NCI-H82 treated with DMSO at 0.1 percent for 48 hours (cell line): ENCODE measurements at regions not wholly inside any gene's neighbourhood (a gene's known extent, or its start where the extent isn't known, plus 50 kb on each side); places are given as distances from the start of the nearest gene placed in this dataset.
"Not testable (repeated sequence)": the region's sequence is repeated elsewhere in the genome, so short reads cannot be mapped to it uniquely, and the experiment has no call there.

Experiments
- DNase-seq: peaks from one replicate; lab custom pipeline; 2025; ENCODE audit not compliant: unreplicated experiment; lab: John Stamatoyannopoulos, UW

GRCh38 chr5:56763711-56764466, 51.5 kb upstream of the MAP3K1 start:
- DNase-seq: no peak

GRCh38 chr5:56763182-56763581, 52.2 kb upstream of the MAP3K1 start:
- DNase-seq: no peak

DNA sequence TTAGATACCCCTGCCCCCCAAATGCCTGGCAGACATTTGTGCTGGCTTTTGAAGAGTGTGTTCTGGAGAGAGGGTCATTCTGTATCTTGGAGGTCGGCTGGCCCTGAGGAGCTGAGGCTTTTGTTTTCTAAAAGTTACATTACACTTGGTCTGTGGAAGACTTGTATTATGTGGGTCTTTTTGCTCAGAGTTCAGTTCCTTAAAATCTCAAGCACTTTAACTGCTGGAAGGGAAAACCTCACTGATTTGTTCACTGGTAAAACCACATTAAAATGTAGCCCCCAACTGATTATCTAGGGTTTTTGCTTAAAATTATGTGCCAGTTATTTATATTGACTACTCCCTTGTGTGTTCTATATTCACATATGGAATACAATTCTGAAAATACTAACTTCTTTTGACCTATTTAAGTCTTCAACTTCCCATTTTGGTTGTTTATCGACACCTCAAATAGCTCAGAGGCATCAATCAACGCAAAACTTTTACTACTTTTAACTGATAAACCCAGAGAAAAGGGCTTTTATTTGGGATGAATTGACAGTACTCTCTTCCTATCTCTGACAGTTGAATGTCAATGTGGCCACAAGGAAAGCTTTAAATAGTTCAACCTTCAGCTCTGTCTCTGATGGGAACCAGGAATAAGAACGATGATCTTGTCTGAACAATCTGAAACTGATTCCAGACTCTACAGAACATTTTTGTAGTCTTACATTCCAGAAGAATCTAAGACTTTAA, 54.0 kb upstream of the MAP3K1 start:
- DNase-seq: no peak

DNA sequence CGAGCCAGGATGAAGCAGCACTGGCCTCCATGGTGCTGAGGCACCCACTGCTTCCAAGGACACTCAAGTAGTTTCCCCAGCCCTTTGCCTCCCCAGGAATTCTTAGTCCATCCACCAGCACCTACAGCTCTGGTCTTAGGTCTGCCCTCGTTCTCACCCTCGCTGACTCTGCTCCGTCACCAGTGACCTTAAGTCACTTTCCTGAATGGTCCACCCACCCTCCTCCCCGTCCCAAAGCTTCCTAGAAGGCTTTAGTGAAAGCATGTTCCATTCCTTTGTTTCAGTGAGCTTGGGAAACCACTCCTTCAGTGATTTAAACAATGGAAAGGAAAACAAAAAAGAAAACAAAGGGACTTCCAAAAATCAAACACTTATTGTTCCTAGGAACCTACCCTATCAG, 54.6 kb upstream of the MAP3K1 start:
- DNase-seq: no peak

- no peak for DNase-seq
Measured at GRCh38 chr5:56759521-56760216, 55.7 kb upstream of the MAP3K1 start.

DNA sequence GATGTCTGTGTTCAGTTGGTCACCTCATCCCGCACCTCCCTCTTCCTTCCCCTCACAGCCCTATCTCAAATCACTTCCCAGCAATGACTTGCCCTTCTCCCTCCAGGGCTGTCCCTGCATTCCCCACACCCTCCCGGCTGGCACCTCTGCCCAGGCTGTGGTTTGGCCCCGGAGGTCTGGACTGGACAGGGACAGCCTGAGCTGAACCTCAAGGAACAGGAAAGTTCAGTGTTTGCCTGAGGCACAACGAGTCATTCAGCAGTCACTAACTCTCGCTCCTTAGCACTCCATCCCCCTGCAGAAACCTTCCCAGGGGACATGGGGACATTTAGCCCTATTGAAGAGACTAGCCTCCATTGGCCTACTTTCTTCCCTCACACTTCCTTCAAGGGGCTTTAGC, 58.3 kb upstream of the MAP3K1 start:
- no peak for DNase-seq

DNA sequence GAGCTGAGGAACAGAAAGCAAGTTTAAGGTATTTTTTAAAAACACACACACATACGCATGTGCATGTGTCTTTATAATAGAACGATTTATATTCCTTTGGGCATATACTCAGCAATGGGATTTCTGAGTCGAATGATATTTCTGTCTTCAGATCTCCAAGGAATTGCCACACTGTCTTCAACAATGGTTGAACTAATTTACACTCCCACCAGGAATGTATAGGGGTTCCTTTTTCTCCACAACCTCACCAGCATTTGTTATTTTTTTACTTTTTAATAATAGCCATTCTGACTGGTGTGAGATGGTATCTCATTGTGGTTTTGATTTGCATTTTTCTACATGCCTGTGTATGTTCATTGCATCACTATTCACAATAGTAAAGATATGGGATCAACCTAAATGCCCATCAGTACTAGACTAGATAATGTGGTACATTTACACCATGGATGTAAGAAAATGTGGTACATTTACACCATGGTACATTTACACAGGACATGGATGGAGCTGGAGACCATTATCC, 60.3 kb upstream of the MAP3K1 start:
- no peak for DNase-seq

- not testable (repeated sequence) for DNase-seq
Measured at GRCh38 chr5:56753588-56753987, 61.8 kb upstream of the MAP3K1 start.

DNA sequence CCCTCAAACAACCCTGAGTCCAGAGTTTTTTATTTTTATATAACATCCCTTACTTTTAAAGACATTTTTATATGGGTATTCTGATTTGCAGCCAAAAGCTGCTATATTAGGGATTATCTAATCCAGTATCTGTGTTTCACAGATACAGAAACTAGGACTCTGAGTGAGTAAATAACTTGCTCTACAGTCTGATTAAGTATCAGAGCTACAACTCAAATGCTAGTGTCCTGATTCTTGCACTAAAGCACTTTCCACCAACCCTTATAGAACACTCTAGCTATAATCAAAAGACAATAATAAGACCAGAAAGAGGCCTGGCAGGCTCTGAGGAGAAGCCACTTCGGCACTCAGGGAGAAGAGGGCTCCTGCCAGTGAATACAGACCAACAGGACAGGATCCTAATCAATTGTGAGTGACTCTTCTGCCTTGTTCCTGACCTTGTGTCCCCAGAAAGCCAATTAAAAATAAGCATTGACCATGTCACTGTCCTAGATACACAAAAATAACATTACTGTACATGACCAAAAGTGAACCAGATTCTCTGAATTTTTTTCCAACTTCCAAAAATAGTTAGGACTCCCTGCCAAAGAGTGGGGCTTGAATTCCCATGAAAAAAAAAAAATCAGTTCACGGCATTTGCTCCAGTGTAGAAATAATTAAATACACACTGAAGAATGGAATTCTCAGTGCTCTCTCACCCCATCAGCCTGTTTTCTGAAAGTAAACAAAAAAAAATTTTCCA, 63.6 kb upstream of the MAP3K1 start:
- no peak for DNase-seq

GRCh38 chr5:56749842-56750241, 65.5 kb upstream of the MAP3K1 start:
- DNase-seq: no peak

DNA sequence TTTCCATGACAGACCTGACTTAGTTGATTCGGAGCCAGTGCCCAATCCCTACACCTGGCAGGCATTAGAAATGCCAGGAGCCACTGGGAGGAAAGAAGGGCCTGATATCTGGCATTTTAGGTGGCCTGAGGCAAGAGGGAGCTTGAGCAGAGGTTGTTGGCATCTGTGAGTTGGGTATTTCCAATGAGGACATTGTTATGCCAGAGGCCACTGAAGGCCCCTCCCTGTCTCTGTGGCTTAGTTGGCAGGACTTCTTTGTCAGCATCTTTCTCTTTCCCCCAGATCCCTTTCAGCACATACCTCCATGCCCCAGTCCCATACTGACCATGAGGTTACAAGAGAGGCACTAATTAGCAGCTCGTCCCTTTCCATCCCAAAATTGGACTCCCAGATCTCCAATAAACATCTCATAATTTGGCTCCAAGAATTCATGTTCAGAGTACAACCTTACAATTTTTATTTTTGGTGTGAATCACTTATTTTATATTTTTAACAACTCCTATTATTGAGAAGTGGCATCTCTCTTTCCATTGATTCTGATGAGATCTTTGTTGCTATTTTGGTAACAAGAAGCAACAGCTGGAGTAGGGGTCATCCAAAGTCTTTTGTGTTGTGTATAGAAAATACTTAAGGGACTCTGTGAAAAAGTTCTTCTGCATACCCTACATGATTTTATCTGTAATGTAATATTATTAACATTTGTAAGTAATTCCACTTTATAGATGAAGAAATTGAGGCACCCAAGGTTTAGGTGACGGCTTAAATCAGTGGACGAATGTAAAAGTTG, 68.6 kb upstream of the MAP3K1 start:
- DNase-seq: no peak

GRCh38 chr5:56745864-56746263, 69.5 kb upstream of the MAP3K1 start:
- DNase-seq: no peak

DNA sequence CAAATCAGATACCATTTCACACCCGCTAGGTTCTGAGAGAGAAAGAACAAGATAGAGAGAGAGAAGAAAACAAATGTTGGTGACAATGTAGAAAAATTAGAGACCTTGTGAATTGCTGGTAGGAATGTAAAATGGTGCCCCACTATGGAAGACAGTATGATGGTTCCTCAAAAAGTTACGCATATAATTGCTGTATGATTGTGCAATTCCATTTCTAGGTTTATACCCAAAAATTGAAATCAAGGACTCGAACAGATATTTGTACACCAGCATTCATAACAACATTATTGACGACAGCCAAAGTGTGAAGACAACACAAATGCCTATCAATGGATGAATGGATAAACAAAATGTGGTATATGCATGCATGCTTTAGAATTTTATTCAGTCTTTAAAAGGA, 74.5 kb upstream of the MAP3K1 start:
- no peak for DNase-seq

GRCh38 chr5:56739990-56740389, 75.4 kb upstream of the MAP3K1 start:
- DNase-seq: no peak

GRCh38 chr5:56737951-56738606, 77.3 kb upstream of the MAP3K1 start:
- no peak for DNase-seq

GRCh38 chr5:56737002-56737621, 78.2 kb upstream of the MAP3K1 start:
- no peak for DNase-seq

DNA sequence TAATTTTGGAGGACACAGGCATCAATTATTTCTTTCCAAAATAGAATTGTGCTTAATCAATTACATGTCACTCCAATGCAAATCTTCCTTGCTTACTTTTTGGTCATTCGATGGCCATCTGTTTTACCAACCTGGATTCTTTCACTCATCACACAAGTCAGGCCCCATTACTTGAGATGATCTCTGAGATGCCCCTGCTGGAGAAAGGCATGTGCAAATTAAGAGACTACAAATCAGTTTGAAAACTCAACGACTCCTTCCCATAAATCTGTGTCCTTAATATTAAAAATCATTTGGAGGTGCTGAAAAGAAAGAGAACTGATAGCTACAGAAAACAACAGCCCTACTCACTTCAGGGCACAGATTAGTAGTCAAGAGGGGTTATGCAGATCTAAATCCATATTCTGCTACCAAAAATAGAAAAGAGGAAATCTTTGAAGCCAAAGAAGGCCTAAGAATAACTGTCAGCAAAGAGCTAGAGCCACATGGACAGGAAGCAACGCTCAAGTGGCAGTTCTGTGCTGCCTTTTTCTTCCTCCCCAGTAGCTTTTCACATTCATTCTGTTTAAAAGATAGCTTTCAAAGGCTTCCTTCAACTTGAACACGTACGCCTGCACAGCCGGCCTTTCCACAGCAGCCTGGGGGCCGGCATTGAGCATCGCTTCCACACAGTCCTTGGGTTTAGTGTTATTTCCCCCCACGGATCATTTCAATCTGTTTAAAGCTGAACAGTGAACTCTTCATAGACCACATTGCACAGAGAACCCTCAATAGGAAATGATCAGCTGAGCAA, 79.3 kb upstream of the MAP3K1 start:
- DNase-seq: no peak

- DNase-seq: no peak
Measured at GRCh38 chr5:56734091-56734694, 81.2 kb upstream of the MAP3K1 start.
